Fibroblast of the aortic adventitia (primary cell): ENCODE measurements at regions not wholly inside any gene's neighbourhood (a gene's known extent, or its start where the extent isn't known, plus 50 kb on each side); places are given as distances from the start of the nearest gene placed in this dataset.
A peak's percentile ranks its signal among the peaks of the same experiment; 100 is the strongest.

ENCODE experiments used
- DNase-seq: peaks from one replicate; pipeline ENCODE4 v3.0.0-alpha.2; 2010; ENCODE audit warnings: low read depth
- H3K4me3 ChIP-seq: 2 replicates; pipeline ENCODE4 v1.5.1; 2011; ENCODE audit warnings: low read depth, mild to moderate bottlenecking, control low read depth, low read length, moderate library complexity
- TF ChIP-seq, protein P1 (sequence below): IDR thresholded peaks from 2 replicates; pipeline ENCODE4 v1.5.1; 2011; ENCODE audit warnings: mild to moderate bottlenecking, low read length, control low read depth, inconsistent platforms; ENCODE audit not compliant: insufficient read depth

DNA sequence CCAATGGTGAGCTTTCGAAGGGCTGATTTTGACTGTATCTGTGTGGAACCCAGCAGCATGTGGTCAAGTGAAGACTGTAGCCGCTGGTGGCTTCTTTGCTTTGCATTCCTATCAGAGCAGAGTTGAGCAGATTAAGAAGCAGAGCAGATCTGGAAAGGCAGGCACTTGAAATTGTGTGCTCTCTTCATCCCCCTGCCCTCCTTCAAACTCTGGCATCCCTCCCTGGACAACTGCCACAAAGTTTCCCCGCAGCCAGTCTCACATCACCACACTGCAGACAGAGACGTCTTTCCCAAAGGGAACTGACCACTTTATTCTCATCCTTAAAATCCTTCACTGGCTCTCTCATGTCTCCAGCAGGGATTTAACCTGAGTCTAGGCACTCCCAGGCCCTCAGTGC lies 237.1 kb upstream of the DYNLRB2 start:
- TF ChIP-seq, protein P1, sequence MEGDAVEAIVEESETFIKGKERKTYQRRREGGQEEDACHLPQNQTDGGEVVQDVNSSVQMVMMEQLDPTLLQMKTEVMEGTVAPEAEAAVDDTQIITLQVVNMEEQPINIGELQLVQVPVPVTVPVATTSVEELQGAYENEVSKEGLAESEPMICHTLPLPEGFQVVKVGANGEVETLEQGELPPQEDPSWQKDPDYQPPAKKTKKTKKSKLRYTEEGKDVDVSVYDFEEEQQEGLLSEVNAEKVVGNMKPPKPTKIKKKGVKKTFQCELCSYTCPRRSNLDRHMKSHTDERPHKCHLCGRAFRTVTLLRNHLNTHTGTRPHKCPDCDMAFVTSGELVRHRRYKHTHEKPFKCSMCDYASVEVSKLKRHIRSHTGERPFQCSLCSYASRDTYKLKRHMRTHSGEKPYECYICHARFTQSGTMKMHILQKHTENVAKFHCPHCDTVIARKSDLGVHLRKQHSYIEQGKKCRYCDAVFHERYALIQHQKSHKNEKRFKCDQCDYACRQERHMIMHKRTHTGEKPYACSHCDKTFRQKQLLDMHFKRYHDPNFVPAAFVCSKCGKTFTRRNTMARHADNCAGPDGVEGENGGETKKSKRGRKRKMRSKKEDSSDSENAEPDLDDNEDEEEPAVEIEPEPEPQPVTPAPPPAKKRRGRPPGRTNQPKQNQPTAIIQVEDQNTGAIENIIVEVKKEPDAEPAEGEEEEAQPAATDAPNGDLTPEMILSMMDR, result no peak
- no peak overlapping the region for H3K4me3 ChIP-seq
- DNase-seq, result no peak

DNA sequence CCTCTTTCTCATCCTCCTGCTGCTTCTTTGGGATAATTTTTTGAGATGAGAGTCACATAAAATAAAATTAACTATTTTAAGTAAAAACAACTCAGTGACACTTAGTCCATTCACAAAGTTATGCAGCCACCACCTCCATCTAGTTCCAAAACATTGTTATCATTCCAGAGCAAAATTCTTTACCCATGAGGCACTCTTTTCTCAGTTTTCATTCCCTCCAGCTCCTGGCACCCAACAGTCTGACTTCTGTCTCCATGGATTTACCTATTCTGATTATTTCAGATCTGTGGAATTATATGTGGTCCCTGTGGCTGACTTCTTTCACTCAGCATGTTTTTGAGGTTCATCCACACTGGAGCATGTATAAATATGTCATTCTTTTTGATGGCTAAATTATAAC lies 239.9 kb upstream of the DYNLRB2 start:
- DNase-seq, result peak; percentile 44
- TF ChIP-seq, protein P1, result no peak
- H3K4me3 ChIP-seq, result no peak overlapping the region

DNA sequence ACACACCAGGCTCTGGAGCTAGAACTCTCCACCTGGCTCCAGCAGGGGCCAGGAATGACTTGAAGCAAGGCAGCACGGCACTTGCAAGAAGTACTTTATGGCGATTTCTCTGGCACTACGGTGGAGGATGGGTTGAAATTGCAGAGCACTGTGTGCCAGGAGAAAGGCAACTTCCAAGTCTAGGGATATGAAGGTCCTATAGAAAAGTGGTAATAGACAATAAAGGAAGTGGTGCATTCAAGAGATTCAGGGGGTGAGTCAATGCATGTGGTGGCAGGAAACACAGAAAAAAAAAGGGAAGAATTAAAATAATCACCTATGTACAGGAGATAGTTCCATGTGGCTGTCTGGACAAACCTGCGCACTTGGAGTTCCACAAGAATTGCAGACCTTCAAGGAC lies 240.3 kb upstream of the DYNLRB2 start:
- DNase-seq, result no peak
- H3K4me3 ChIP-seq, result no peak overlapping the region
- TF ChIP-seq, protein P1, result no peak

DNA sequence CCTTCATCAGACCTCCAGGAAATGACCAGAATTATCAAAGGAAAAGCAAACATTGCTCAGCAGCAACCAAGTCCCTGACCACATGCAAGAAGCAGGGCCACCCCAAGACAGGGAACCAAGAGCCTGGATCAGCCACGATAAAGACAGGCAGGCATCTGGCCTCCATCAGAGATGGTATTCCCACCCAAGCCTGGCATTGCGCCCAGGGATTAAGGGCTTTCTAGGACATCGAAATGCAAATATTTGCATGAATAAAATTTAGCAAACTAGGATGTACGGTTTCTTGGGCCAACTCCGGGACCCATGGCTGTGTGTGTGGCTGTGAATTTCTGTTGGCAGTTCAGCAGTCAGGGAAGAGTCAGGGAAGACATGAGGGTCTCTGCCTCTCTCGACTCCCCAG lies 241.4 kb upstream of the DYNLRB2 start:
- no peak overlapping the region for H3K4me3 ChIP-seq
- TF ChIP-seq, protein P1, result no peak
- peak; percentile 16 for DNase-seq

DNA sequence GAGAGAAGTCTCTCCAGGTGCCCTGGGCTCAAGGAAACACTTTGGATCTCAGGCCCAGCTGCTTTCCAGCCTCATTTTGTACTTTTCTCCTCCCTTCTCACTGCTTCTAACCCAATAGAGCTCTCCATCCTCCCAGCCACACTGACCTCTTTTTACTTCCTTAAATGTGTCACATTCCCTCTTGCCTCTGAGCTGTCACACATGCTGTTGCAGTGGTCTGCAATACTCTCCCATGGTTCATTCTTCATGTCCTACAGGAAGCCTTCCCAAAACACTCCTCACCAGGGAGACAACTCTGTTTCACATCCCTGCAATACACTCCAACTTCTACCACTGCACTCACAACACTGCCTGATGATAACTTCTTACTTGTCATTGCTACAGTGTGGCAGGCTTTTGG lies 242.1 kb upstream of the DYNLRB2 start:
- H3K4me3 ChIP-seq, result no peak overlapping the region
- TF ChIP-seq, protein P1, result no peak
- no peak for DNase-seq

DNA sequence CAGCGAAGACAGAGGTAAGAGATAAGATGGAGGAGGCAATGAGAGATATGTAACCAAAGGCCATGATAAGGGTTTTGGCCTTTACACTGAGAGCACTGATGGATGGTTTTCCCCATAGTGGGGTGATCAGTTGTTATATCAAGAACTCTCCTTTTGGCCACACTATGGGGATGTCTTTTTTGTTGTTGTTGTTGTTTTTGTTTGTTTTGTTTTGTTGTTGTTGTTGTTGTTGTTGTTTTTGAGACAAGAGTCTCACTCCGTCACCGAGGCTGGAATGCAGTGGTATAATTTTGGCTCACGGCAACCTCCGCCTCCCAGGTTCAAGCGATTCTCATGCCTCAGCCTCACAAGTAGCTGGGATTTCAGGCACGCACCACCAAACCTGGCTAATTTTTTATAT lies 244.8 kb upstream of the DYNLRB2 start:
- TF ChIP-seq, protein P1, result no peak

DNA sequence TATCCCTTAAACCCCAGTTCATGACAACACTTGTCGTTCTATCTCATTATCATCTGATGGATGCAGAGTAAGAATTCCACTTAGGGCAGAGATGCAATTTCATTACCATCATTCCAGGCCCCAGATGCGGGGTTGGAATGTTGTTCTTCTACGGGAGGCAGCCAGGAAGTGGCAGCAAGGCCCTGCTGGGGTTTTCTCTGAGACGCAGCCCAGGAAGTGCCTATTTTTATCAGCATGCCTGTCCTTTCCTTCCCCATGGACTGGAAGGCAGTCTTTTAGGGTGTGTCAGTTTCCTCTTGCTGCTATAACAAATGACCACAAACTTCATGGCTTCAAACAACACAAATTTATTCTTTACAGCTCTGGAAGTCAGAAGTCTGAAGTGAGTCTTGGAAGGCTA lies 246.6 kb upstream of the DYNLRB2 start:
- no peak overlapping the region for H3K4me3 ChIP-seq
- TF ChIP-seq, protein P1, result no peak
- DNase-seq, result no peak

More for the DNA sequence above, 244.8 kb upstream of the DYNLRB2 start:
- DNase-seq, result no peak
- H3K4me3 ChIP-seq, result no peak overlapping the region
